HepG2 (cell line): ENCODE measurements at regions not wholly inside any gene's neighbourhood (a gene's known extent, or its start where the extent isn't known, plus 50 kb on each side); places are given as distances from the start of the nearest gene placed in this dataset.

ENCODE experiments used
- HOXD1 ChIP-seq: sonication (generic); formaldehyde crosslinking; IDR thresholded peaks from 2 replicates; pipeline ENCODE4 v1.5.0; 2020; ENCODE audit warnings: missing genetic modification reagents
- MBNL3 ChIP-seq: fragments of 250-450 bp; sonication (Bioruptor Pico); conservative IDR thresholded peaks from 2 replicates; pipeline ENCODE4 v1.8.0; 2022; ENCODE audit warnings: mild to moderate bottlenecking, inconsistent platforms
- MEIS2 ChIP-seq: sonication (generic); formaldehyde crosslinking; IDR thresholded peaks from 2 replicates; pipeline ENCODE4 v1.9.0; 2021; ENCODE audit warnings: mild to moderate bottlenecking, missing genetic modification reagents
- YY1 ChIP-seq: IDR thresholded peaks from 2 replicates; pipeline ENCODE4 v1.6.1; 2011; ENCODE audit warnings: low read length, low read depth, moderate library complexity, mild to moderate bottlenecking; ENCODE audit not compliant: insufficient read depth, insufficient replicate concordance
- ZEB1 ChIP-seq: IDR thresholded peaks from 2 replicates; pipeline ENCODE4 v1.6.1; 2012; ENCODE audit warnings: mild to moderate bottlenecking, low read depth, inconsistent platforms; ENCODE audit not compliant: insufficient replicate concordance
- ZKSCAN8 ChIP-seq: IDR thresholded peaks from 2 replicates; pipeline ENCODE4 v1.6.1; 2016; ENCODE audit warnings: borderline replicate concordance, missing genetic modification reagents, missing compliant biosample characterization
- ZNF772 ChIP-seq: sonication (generic); formaldehyde crosslinking; IDR thresholded peaks from 2 replicates; pipeline ENCODE4 v1.5.0; 2020; ENCODE audit warnings: mild to moderate bottlenecking, missing genetic modification reagents
- TF ChIP-seq, protein P1 (sequence below): sonication (generic); formaldehyde crosslinking; IDR thresholded peaks from 2 replicates; pipeline ENCODE4 v1.4.0; 2020; ENCODE audit warnings: missing genetic modification reagents, borderline replicate concordance

DNA sequence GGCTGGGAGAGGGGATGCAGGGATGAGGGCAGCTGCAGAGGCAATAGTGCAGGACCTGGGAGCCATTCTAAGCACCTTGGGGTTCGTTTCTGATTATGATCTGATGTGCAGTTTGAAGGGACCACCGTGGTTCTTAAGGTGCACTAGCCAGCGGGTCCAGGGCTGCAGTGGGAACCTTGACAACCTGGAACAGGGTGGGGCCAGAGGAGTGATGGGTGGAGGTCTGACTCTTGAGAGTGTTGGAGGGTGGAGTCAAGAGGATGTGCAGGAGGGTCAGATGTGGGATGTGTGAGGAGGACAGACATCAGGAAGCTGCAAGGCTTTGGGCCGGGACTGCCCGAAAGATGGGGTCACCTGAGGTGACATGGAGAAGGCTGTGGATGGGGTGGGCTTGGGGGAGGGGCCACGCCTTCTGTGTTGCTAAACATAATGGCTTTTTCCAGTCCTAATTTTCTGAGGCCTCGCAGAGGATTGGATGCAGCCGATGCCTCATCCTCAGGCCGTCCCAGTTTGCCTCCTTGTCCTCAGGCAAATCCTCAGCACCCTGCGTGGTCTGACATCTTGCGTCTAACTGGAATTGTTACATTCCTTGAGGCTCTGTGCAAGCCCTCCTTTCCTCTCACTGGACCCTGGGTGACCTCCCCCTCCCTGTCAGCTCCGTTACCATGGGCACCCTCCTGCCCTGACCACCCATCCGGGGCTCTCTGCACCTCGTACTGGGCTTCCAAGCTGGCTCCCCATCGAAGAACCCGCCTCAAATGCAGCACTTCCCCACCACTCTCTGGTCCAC, 61.4 kb upstream of the TRPM1 start (continued):
- TF ChIP-seq YY1 (no peak), MBNL3 (CRISPR knock-in tag) (no peak), ZEB1 (no peak), ZKSCAN8 (CRISPR knock-in tag) (no peak), HOXD1 (CRISPR knock-in tag) (no peak), ZNF772 (no peak), MEIS2 (no peak)
- TF ChIP-seq, protein P1, sequence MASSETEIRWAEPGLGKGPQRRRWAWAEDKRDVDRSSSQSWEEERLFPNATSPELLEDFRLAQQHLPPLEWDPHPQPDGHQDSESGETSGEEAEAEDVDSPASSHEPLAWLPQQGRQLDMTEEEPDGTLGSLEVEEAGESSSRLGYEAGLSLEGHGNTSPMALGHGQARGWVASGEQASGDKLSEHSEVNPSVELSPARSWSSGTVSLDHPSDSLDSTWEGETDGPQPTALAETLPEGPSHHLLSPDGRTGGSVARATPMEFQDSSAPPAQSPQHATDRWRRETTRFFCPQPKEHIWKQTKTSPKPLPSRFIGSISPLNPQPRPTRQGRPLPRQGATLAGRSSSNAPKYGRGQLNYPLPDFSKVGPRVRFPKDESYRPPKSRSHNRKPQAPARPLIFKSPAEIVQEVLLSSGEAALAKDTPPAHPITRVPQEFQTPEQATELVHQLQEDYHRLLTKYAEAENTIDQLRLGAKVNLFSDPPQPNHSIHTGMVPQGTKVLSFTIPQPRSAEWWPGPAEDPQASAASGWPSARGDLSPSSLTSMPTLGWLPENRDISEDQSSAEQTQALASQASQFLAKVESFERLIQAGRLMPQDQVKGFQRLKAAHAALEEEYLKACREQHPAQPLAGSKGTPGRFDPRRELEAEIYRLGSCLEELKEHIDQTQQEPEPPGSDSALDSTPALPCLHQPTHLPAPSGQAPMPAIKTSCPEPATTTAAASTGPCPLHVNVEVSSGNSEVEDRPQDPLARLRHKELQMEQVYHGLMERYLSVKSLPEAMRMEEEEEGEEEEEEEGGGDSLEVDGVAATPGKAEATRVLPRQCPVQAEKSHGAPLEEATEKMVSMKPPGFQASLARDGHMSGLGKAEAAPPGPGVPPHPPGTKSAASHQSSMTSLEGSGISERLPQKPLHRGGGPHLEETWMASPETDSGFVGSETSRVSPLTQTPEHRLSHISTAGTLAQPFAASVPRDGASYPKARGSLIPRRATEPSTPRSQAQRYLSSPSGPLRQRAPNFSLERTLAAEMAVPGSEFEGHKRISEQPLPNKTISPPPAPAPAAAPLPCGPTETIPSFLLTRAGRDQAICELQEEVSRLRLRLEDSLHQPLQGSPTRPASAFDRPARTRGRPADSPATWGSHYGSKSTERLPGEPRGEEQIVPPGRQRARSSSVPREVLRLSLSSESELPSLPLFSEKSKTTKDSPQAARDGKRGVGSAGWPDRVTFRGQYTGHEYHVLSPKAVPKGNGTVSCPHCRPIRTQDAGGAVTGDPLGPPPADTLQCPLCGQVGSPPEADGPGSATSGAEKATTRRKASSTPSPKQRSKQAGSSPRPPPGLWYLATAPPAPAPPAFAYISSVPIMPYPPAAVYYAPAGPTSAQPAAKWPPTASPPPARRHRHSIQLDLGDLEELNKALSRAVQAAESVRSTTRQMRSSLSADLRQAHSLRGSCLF (CRISPR knock-in tag): no peak
